GM21737 (cell line): ENCODE measurements at regions not wholly inside any gene's neighbourhood (a gene's known extent, or its start where the extent isn't known, plus 50 kb on each side); places are given as distances from the start of the nearest gene placed in this dataset.
"Not testable (repeated sequence)": the region's sequence is repeated elsewhere in the genome, so short reads cannot be mapped to it uniquely, and the experiment has no call there.

Source experiments
- ATAC-seq: cut with Tn5 transposase; IDR thresholded peaks from one replicate; pipeline ENCODE4 v1.9.1; 2021; ENCODE audit warnings: mild to moderate bottlenecking, moderate library complexity; ENCODE audit not compliant: unreplicated experiment

DNA sequence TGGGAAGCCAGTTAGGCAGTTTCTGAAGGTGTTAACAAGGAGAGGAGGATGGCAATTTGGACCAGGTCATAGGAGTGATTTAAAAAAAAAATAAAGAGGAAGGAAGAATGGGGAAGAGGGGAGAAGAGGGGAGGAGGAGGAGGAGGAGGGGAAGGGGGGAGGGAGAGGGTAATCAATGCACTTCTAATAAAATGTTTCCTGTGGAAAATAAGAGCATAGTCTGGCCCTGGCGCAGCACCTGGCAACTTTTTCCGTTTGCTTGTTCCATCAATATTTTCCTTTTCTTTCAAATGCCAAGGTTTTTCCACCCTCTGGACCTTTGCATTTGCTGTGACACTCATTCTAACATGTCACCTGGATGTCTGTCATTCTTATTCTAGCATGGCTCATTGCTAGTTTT lies 308.2 kb downstream of the PPP1R3A start:
- no peak for ATAC-seq

DNA sequence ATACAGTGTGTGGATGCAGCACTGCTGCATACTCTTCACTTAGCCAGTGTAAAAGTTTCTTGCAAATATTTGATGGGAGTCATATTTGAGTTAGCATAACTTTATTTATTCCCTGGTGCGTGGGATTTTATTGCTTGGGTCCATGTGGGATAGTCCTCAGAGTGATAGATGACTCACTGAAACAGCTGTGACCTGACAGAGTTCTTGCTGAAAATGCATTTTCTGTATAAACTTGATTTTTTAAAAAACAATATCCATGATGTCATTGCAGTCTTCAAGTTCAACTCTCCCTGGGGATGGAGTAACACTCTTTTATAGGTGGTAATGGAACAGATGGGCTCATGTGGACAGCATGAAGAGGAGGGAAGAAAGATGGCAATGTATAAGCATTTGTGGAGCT lies 310.0 kb downstream of the PPP1R3A start:
- ATAC-seq: no peak

DNA sequence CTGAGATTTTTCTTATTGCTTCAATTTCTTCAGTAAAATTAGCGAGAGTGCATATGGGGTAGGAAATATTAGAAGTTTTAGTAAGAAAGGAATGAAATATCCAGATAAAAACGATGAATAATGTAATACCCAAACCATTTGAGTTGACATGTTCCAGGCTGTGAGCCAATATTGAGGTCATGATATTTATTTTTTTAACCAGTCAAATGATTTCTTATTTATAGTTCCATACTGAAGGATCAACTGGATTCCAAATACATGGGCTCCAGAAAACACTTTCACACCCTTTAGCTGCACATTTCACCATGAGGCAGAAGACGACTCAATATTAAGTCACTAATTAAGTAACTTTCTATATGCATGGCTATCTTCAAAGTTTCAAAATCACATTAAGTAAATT lies 312.5 kb downstream of the PPP1R3A start:
- no peak for ATAC-seq

DNA sequence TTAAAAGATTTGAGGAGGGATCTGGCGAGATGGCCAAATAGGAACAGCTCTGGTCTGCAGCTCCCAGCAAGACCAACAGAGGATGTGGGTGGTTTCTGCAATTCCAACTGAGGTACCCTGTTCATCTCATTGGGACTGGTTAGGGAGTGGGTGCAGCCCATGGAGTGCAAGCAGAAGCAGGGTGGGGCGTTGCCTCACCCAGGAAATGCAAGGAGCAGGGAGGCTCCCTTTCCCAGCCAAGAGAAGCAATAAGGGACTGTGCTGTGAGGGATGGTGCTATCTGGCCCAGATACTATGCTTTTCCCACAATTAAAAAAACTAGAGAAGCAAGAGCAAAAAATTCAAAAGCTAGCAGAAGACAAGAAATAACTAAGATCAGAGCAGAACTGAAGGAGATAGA lies 318.4 kb downstream of the PPP1R3A start:
- not testable (repeated sequence) for ATAC-seq

DNA sequence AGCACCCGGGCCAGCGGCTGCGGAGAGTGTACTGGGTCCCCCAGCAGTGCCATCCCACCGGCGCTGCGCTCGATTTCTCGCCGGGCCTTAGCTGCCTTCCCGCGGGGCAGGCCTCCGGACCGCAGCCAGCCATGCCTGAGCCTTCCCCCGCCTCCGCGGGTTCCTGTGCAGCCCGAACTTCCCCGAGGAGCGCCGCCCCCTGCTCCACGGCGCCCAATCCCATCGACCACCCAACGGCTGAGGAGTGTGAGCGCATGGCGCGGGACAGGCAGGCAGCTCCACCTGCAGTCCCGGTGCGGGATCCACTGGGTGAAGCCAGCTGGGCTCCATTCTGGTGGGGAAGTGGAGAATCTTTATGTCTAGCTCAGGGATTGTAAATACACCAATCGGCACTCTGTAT lies 325.4 kb downstream of the PPP1R3A start:
- ATAC-seq: not testable (repeated sequence)

GRCh38 chr7:113592924-113593323 lies 325.9 kb downstream of the PPP1R3A start:
- ATAC-seq: not testable (repeated sequence)

DNA sequence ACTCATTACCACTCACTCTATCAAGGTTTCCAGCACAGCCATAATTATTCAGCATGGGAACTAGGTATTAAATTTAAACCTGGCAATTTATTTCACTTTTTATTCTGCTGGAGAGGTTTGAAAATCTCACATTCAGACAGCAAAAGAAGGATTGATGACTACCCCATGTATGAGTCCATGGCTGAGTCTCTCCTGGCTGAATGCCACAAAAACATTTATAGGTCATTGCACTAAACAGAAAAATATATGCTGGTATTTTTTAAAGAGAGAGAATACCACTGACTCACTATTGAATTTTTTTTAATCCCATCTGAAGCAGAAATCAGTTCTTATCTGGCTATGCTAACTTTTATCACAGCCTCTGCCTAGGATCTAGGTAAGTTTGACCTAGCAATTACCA lies 336.3 kb downstream of the PPP1R3A start:
- no peak for ATAC-seq

DNA sequence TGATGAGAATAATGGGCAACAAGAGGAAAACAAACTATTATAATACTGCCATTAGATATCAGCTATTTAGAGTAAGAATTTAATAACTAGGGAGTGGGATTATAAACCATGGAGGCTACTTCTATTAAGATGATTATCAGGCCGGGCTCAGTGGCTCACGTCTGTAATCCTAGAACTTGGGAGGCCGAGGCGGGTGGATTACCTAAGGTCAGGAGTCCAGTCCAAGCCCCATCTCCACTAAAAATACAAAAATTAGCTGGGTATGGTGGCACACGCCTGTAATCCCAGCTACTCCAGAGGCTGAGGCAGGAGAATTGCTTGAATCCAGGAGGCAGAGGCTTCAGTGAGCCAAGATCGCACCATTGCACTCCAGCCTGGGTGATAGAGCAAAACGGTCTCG lies 355.6 kb downstream of the PPP1R3A start:
- ATAC-seq: not testable (repeated sequence)

- no peak for ATAC-seq
Observed at GRCh38 chr7:113562801-113563200, 356.0 kb downstream of the PPP1R3A start.

DNA sequence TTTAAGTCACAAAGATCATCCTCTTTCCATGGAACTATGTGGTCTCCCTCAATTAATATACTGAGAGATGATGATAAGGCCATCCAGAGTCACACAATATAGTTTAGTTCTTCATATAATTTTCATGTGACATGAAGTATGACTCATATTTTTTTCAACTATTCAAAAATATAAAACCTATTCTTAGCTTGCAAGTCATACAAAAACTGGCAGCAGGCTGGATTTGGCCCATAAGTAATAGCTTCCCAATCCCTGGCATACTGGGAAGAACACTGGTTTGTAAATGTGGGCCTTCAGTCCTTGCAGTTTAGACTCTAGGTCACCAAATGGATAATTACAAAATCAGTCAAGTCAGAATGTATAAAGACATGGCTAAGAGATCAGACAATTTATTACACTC lies 356.6 kb downstream of the PPP1R3A start:
- no peak for ATAC-seq

DNA sequence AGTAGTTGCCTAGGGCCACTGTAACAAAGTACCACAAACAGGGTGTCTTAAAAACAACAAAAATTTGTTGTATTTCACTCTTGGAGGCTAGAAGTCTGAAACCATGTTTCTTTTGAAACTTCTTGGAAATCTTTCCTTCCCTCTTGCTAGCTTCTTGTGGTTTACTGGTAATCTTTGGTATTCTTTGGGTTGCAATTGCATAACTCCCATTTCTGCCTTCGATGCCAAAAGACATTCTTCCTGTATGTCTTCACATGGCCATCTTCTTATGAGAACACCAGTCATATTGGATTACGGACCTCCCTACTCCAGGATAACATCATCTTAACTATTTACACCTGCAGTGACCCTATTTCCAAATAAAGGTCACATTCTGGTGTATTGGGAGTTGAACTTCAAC lies 357.4 kb downstream of the PPP1R3A start:
- ATAC-seq: no peak

DNA sequence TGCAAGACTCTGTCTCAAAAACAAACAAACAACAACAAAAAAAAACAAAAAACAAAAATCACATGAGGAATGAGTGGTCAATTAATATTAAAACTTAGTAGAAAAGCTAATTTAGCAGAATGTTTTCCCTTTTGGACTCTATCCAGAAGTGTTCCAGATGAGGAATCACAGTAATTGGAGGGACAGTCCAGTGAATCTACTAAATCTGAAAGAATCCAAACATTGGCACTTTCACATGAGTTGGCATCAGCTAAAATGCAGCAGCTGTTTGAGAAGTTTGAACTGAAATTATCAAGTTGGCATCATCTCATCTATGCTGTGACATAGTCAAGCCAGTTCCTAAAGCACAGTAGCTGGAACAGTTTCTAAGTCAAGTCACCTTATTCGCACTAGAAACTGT lies 367.8 kb downstream of the PPP1R3A start:
- no peak for ATAC-seq

- ATAC-seq: no peak
Observed at GRCh38 chr7:113548561-113548960, 370.2 kb downstream of the PPP1R3A start.

GRCh38 chr7:113548137-113548536 lies 370.7 kb downstream of the PPP1R3A start:
- no peak for ATAC-seq

GRCh38 chr7:113521468-113521867 lies 397.3 kb downstream of the PPP1R3A start:
- ATAC-seq: no peak

DNA sequence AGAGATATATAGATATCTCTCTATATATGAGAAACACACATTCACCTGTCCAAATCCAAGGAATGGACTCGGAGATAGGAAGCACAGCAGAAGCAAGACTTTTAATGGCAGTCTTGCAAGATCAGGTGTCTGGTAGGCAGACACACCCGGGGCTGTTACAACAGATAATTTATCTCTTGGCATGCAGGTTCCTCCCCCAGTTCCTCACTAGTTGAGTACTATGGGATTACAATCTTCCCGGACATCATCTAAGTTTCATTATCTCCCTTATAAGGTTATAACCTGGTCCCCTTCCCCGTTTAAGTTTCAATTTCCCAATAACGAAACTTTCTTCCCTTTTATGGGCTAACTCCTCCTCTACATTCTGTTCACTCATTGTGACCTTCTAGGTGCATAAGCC lies 399.3 kb downstream of the PPP1R3A start:
- ATAC-seq: no peak

DNA sequence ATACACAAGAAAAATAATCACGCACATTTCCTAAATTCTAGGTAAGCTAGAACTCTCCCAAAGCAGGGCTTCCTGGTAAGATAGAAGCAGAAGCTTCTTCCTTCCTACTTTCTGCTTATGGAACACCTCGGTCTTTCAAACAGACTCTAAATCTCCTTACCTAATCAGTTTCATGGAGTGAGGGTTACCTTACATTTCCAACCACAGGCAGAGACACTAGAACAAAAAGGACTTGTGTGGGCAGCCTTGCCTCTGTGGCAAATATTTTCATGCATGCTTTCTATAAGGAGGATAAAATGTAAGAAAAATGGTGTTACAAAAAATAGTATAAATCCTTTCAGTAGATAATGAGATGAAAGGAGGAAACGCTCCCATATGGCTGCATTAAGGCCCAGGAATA lies 386.3 kb upstream of the SMIM30 start:
- no peak for ATAC-seq

GRCh38 chr7:113504142-113504541 lies 385.8 kb upstream of the SMIM30 start:
- ATAC-seq: no peak

DNA sequence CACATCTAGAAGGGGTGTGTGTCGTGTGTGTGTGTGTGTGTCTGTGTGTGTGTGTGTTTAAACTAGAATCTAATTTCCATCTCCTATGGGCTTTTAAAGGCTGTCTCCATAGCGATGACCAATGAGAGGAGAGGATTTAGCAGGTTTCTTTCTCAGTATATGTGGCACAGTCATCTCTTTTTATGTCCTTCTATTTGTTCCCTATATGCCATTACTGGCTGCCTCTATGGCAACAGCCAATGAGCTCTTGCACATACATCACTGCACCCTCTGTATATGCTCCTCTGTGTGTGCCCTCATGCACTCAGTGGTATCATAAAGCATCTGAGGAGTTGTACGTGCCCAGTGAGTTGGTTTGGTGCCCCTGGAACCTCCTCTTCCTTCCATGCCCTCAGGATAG lies 378.2 kb upstream of the SMIM30 start:
- ATAC-seq: not testable (repeated sequence)

GRCh38 chr7:113494797-113495566 lies 376.6 kb upstream of the SMIM30 start:
- ATAC-seq: not testable (repeated sequence)

- no peak for ATAC-seq
Observed at GRCh38 chr7:113491305-113491704, 373.0 kb upstream of the SMIM30 start.

GRCh38 chr7:113487925-113488731 lies 369.8 kb upstream of the SMIM30 start:
- no peak for ATAC-seq
